Activated CD8-positive, alpha-beta T cell treated with anti-CD3 and anti-CD28 coated beads for 36 hours (primary cell): ENCODE measurements at regions not wholly inside any gene's neighbourhood (a gene's known extent, or its start where the extent isn't known, plus 50 kb on each side); places are given as distances from the start of the nearest gene placed in this dataset.
A peak's percentile ranks its signal among the peaks of the same experiment; 100 is the strongest.
"Not testable (repeated sequence)": the region's sequence is repeated elsewhere in the genome, so short reads cannot be mapped to it uniquely, and the experiment has no call there.

ENCODE experiments used
- ATAC-seq: fragments of 200-7000 bp; cut with Tn5 transposase; one replicate; pipeline ENCODE4 v1.10.0; 2021; ENCODE audit warnings: mild to moderate bottlenecking, moderate library complexity
- CTCF ChIA-PET: fragments of 350-600 bp; sonication (Branson Sonifier 250); formaldehyde crosslinking; loops from one replicate; lab custom pipeline; 2021; ENCODE audit warnings: antibody characterized with exemption; lab: Charles Lee
- POLR2A ChIA-PET: fragments of 350-600 bp; sonication (Branson Sonifier 250); formaldehyde crosslinking; loops from one replicate; lab custom pipeline; 2021; ENCODE audit warnings: antibody characterized with exemption; lab: Charles Lee
- DNase-seq: peaks from one replicate; pipeline ENCODE4 v3.0.0-alpha.2; 2020
- H3K27ac Mint-ChIP-seq: one replicate; pipeline ENCODE4 v1.8.0; 2021; ENCODE audit warnings: mild to moderate bottlenecking, mixed read lengths
- H3K27me3 Mint-ChIP-seq: one replicate; pipeline ENCODE4 v1.8.0; 2021; ENCODE audit warnings: mixed read lengths
- H3K36me3 Mint-ChIP-seq: one replicate; pipeline ENCODE4 v1.8.0; 2021; ENCODE audit warnings: low read depth, mixed read lengths
- H3K4me1 Mint-ChIP-seq: one replicate; pipeline ENCODE4 v1.8.0; 2021; ENCODE audit warnings: low read depth, mixed read lengths
- H3K4me3 Mint-ChIP-seq: one replicate; pipeline ENCODE4 v1.8.0; 2021; ENCODE audit warnings: mild to moderate bottlenecking, moderate library complexity, mixed read lengths
- H3K9me3 Mint-ChIP-seq: one replicate; pipeline ENCODE4 v1.8.0; 2021; ENCODE audit warnings: mixed read lengths
- intact Hi-C: fragments of 100-400 bp; cut with micrococcal nuclease; formaldehyde crosslinking; loops from one replicate; pipeline ENCODE4 v1.10.0; 2022
- TF ChIP-seq, protein P1 (sequence below): fragments of 200-600 bp; IDR thresholded peaks from one replicate; pipeline ENCODE4 v1.8.0; 2022; ENCODE audit warnings: antibody characterized with exemption, mild to moderate bottlenecking

GRCh38 chr1:148263906-148264255, 111.8 kb upstream of the NBPF11 start:
- H3K36me3 Mint-ChIP-seq = no peaks in the 10 kb centered on the region
- intact Hi-C loops = loop anchor here (5.0 kb wide), 1 partner anchor 68 kb away; no protein-coding TSS in a partner anchor
- ATAC-seq (no peak), DNase-seq (no peak)
- ChIA-PET POLR2A (interaction anchor here (0.6 to 2.1 kb wide), 26 partner anchors 9 to 1179 kb away, joined by 3 to 141 read pairs (median 8); no protein-coding TSS in a partner anchor), CTCF (interaction anchor here (0.9 to 1.3 kb wide), 3 partner anchors 39 to 100 kb away, joined by 3 to 6 read pairs (median 3); no protein-coding TSS in a partner anchor)
- no peaks in the 10 kb centered on the region for H3K9me3 Mint-ChIP-seq
- H3K27me3 Mint-ChIP-seq = peaks cover 9% of the 10 kb centered on the region
- TF ChIP-seq, protein P1, sequence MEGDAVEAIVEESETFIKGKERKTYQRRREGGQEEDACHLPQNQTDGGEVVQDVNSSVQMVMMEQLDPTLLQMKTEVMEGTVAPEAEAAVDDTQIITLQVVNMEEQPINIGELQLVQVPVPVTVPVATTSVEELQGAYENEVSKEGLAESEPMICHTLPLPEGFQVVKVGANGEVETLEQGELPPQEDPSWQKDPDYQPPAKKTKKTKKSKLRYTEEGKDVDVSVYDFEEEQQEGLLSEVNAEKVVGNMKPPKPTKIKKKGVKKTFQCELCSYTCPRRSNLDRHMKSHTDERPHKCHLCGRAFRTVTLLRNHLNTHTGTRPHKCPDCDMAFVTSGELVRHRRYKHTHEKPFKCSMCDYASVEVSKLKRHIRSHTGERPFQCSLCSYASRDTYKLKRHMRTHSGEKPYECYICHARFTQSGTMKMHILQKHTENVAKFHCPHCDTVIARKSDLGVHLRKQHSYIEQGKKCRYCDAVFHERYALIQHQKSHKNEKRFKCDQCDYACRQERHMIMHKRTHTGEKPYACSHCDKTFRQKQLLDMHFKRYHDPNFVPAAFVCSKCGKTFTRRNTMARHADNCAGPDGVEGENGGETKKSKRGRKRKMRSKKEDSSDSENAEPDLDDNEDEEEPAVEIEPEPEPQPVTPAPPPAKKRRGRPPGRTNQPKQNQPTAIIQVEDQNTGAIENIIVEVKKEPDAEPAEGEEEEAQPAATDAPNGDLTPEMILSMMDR = no peak
- peak overlapping the region; percentile 77 for H3K4me3 Mint-ChIP-seq
- peaks cover 18% of the 10 kb centered on the region for H3K4me1 Mint-ChIP-seq
- H3K27ac Mint-ChIP-seq = peak overlapping the region; percentile 64

DNA sequence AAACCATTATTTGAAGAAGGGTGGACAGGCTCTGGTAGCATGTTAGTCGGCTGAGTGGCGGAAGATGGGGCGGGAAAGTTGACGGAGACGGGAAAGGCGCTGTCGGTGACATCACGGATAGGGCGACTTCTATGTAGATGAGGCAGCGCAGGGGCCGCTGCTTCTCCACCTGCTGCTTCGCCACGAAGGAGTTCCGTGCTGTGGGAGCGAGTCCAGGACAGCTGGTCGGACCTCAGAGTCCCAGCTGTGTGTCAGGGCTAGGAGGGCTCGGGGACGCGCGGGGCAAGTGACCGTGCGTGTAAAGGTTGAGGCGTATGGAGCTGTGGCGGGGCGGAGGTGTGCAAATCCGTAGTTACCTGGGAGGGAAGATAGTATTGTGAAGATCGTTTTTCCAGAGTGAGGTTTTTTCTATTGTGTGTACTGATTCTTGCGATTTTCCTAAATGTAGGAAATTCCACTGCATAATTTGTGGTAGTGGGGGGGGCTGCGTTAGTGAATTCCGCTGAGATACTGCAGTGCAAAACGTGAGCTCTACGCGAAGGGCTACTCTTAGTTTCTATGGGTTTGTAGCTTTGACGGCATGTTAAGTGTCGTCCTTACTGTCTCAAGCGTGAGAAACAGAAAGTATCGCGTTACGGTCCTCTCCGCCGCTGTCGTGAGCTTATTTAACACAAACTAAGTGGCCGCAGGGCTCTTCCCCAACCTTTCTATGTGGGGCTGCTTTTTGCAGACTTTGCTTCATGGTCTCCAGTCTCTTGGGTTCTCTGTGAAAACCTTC, 111.2 kb upstream of the NBPF11 start:
- Mint-ChIP-seq H3K27ac (peak overlapping the region; percentile 97), H3K36me3 (no peaks in the 10 kb centered on the region), H3K4me1 (peaks cover 18% of the 10 kb centered on the region), H3K27me3 (peaks cover 9% of the 10 kb centered on the region), H3K9me3 (no peaks in the 10 kb centered on the region), H3K4me3 (peak overlapping the region; percentile 77)
- intact Hi-C loops = loop anchor here (5.0 kb wide), 1 partner anchor 69 kb away; no protein-coding TSS in a partner anchor
- TF ChIP-seq, protein P1 = no peak
- POLR2A ChIA-PET = interaction anchor here (0.6 to 2.1 kb wide), 27 partner anchors 10 to 1179 kb away, joined by 3 to 141 read pairs (median 7); no protein-coding TSS in a partner anchor
- DNase-seq (peak; percentile 92), ATAC-seq (peak; percentile 90)
- CTCF ChIA-PET = interaction anchor here (0.9 to 1.3 kb wide), 3 partner anchors 40 to 101 kb away, joined by 3 to 6 read pairs (median 3); no protein-coding TSS in a partner anchor

GRCh38 chr1:148261684-148262083, 109.6 kb upstream of the NBPF11 start:
- not testable (repeated sequence) for DNase-seq, H3K27ac Mint-ChIP-seq, H3K36me3 Mint-ChIP-seq, H3K27me3 Mint-ChIP-seq, H3K4me3 Mint-ChIP-seq, H3K9me3 Mint-ChIP-seq, ATAC-seq
- POLR2A ChIA-PET = interaction anchor here (1.5 to 2.1 kb wide), 2 partner anchors 73 to 127 kb away, joined by 4 to 22 read pairs; no protein-coding TSS in a partner anchor
- intact Hi-C loops = loop anchor here (5.0 kb wide), 1 partner anchor 71 kb away; no protein-coding TSS in a partner anchor
- CTCF ChIA-PET = interaction anchor here (0.9 kb wide), 1 partner anchor 84 kb away, joined by 3 read pairs; no protein-coding TSS in a partner anchor
- peaks cover 18% of the 10 kb centered on the region for H3K4me1 Mint-ChIP-seq

DNA sequence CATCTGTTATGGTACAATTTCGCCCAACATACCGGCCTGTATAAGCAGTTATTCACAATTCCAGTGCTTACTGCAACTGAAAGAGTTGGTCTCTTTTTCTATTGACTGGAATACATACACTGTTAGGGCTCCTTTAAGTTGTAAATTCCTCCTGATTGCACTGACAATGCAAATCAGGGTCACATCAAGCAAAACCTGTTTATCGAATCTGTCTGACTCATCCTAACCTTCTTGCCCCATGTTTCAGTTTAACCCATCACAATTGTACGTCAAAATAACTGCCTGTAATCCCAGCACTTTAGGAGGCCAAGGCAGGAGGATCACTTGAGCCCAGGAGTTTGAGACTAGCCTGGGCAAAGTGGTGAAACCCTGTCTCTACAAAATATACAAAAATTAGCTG, 105.8 kb upstream of the NBPF11 start:
- H3K9me3 Mint-ChIP-seq, POLR2A ChIA-PET, ATAC-seq, H3K27me3 Mint-ChIP-seq, intact Hi-C loops, H3K36me3 Mint-ChIP-seq, H3K4me1 Mint-ChIP-seq, DNase-seq, H3K27ac Mint-ChIP-seq, H3K4me3 Mint-ChIP-seq, CTCF ChIA-PET: not testable (repeated sequence)

GRCh38 chr1:148254611-148255429, 102.7 kb upstream of the NBPF11 start:
- H3K4me1 Mint-ChIP-seq, H3K9me3 Mint-ChIP-seq, H3K27me3 Mint-ChIP-seq, H3K27ac Mint-ChIP-seq, H3K36me3 Mint-ChIP-seq, intact Hi-C loops, H3K4me3 Mint-ChIP-seq, POLR2A ChIA-PET, CTCF ChIA-PET: not testable (repeated sequence)
- DNase-seq (peak; percentile 48), ATAC-seq (peak; percentile 70)
- TF ChIP-seq, protein P1 = peak; percentile 69

- DNase-seq, H3K27me3 Mint-ChIP-seq, H3K4me1 Mint-ChIP-seq, POLR2A ChIA-PET, intact Hi-C loops, H3K4me3 Mint-ChIP-seq, H3K9me3 Mint-ChIP-seq, H3K27ac Mint-ChIP-seq, ATAC-seq, CTCF ChIA-PET, H3K36me3 Mint-ChIP-seq: not testable (repeated sequence)
Measured at GRCh38 chr1:148253808-148254207, 101.7 kb upstream of the NBPF11 start.

DNA sequence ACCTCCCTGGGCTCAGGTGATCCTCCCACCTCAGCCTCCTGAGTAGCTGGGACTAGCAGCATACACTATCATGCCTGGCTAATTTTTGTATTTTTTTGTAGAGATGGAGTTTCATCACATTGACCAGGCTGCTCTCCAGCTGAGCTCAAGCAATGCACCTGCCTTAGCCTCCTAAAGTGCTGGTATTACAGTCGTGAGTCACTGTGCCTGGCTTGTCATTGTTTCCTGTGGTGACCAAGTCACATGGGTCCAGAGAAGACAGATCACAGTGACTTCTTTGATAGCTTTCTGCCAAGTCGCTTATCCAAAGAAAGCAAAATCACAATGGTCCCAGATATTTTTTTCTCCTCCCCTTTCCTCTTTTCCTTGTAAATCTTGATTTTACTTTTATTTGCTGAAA, 96.7 kb upstream of the NBPF11 start:
- POLR2A ChIA-PET = interaction anchor here (0.9 kb wide), 1 partner anchor 14 kb away, joined by 3 read pairs; no protein-coding TSS in a partner anchor
- CTCF ChIA-PET, H3K27me3 Mint-ChIP-seq: not testable (repeated sequence)

GRCh38 chr1:148246258-148246861, 94.3 kb upstream of the NBPF11 start:
- H3K9me3 Mint-ChIP-seq, intact Hi-C loops, H3K4me3 Mint-ChIP-seq, ATAC-seq, CTCF ChIA-PET, DNase-seq, H3K36me3 Mint-ChIP-seq, POLR2A ChIA-PET, H3K27me3 Mint-ChIP-seq, H3K4me1 Mint-ChIP-seq, H3K27ac Mint-ChIP-seq: not testable (repeated sequence)

More for the DNA sequence above, 96.7 kb upstream of the NBPF11 start:
- DNase-seq, H3K27ac Mint-ChIP-seq, H3K9me3 Mint-ChIP-seq, H3K4me1 Mint-ChIP-seq, H3K4me3 Mint-ChIP-seq, intact Hi-C loops, H3K36me3 Mint-ChIP-seq: not testable (repeated sequence)
- ATAC-seq = peak; percentile 99
